ENCODE measurements at regions not wholly inside any gene's neighbourhood (a gene's known extent, or its start where the extent isn't known, plus 50 kb on each side); places are given as distances from the start of the nearest gene placed in this dataset.

DNA sequence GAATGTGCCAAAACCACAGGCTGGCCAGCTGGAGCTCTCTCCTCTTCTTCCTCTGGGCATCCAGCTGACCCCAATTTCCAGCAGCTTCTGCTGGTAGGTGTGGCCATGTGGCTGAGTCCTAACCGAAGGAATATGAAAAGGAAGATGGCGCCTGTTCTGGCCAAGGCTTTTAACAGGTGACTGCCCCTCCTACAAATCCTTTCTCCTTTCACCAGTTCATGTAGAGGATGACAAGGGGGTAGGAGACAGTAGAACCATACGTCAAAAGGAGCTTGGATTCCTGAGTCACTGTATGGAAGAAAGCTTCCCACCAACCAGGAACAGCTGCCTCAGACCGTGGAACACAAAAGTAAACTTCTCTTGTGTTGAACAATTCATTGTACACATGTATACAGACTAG is 316.7 kb upstream of the IGF1R start:
- TF ChIP-seq EP300 (IDR thresholded peaks at IDR 0.05): no peak
- TF ChIP-seq, protein P1, sequence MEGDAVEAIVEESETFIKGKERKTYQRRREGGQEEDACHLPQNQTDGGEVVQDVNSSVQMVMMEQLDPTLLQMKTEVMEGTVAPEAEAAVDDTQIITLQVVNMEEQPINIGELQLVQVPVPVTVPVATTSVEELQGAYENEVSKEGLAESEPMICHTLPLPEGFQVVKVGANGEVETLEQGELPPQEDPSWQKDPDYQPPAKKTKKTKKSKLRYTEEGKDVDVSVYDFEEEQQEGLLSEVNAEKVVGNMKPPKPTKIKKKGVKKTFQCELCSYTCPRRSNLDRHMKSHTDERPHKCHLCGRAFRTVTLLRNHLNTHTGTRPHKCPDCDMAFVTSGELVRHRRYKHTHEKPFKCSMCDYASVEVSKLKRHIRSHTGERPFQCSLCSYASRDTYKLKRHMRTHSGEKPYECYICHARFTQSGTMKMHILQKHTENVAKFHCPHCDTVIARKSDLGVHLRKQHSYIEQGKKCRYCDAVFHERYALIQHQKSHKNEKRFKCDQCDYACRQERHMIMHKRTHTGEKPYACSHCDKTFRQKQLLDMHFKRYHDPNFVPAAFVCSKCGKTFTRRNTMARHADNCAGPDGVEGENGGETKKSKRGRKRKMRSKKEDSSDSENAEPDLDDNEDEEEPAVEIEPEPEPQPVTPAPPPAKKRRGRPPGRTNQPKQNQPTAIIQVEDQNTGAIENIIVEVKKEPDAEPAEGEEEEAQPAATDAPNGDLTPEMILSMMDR (IDR thresholded peaks at IDR 0.05): no peak
- TF ChIP-seq POLR2A (IDR thresholded peaks at IDR 0.05; ENCODE audit: low read length): no peak
- TF ChIP-seq, protein P2, sequence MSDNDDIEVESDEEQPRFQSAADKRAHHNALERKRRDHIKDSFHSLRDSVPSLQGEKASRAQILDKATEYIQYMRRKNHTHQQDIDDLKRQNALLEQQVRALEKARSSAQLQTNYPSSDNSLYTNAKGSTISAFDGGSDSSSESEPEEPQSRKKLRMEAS (IDR thresholded peaks at IDR 0.05): no peak
- TF ChIP-seq NFE2L2 (conservative IDR thresholded peaks at IDR 0.05; ENCODE audit: low read length): no peak
- TF ChIP-seq, protein P3, sequence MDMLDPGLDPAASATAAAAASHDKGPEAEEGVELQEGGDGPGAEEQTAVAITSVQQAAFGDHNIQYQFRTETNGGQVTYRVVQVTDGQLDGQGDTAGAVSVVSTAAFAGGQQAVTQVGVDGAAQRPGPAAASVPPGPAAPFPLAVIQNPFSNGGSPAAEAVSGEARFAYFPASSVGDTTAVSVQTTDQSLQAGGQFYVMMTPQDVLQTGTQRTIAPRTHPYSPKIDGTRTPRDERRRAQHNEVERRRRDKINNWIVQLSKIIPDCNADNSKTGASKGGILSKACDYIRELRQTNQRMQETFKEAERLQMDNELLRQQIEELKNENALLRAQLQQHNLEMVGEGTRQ (IDR thresholded peaks at IDR 0.05): no peak
- TF ChIP-seq POLR2AphosphoS2 (conservative IDR thresholded peaks at IDR 0.05; ENCODE audit: low read length): no peak
- TF ChIP-seq JUNB (IDR thresholded peaks at IDR 0.05): no peak
- no peak for TF ChIP-seq MAFK (IDR thresholded peaks at IDR 0.05; ENCODE audit: partially characterized antibody)
- no peak for TF ChIP-seq RFX5 (IDR thresholded peaks at IDR 0.05)
- TF ChIP-seq, protein P4, sequence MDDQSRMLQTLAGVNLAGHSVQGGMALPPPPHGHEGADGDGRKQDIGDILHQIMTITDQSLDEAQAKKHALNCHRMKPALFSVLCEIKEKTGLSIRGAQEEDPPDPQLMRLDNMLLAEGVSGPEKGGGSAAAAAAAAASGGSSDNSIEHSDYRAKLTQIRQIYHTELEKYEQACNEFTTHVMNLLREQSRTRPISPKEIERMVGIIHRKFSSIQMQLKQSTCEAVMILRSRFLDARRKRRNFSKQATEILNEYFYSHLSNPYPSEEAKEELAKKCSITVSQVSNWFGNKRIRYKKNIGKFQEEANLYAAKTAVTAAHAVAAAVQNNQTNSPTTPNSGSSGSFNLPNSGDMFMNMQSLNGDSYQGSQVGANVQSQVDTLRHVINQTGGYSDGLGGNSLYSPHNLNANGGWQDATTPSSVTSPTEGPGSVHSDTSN (IDR thresholded peaks at IDR 0.05): no peak
- no peak for TF ChIP-seq ZNF302 (CRISPR knock-in tag; IDR thresholded peaks at IDR 0.05)
- no peak for TF ChIP-seq RNF2 (IDR thresholded peaks at IDR 0.05; ENCODE audit: borderline replicate concordance, low read depth)
- TF ChIP-seq FOSL2 (IDR thresholded peaks at IDR 0.05): no peak
- TF ChIP-seq FOSL2 (CRISPR knock-in tag; IDR thresholded peaks at IDR 0.05): no peak

All from A549 (cell line).